Transverse colon (tissue), 4 donors: ENCODE measurements at regions not wholly inside any gene's neighbourhood (a gene's known extent, or its start where the extent isn't known, plus 50 kb on each side); places are given as distances from the start of the nearest gene placed in this dataset.

Experiments used
- CTCF ChIP-seq, 5 experiments: fragments of 200-600 bp in 3 of 5; fragments of 450-650 bp in 2 of 5; sonication (generic) in 3 of 5; IDR thresholded peaks; 1 replicate in 2 of 5; 2 replicates in 3 of 5; pipeline ENCODE4 v1.5.1; 2016 to 2017; ENCODE audit warnings: antibody characterized with exemption in 5 of 5, inconsistent platforms in 3 of 5, mild to moderate bottlenecking in 2 of 5, moderate library complexity in 1 of 5
- EP300 ChIP-seq: sonication (generic); formaldehyde crosslinking; IDR thresholded peaks from one replicate; pipeline ENCODE4 v1.6.1; 2017; ENCODE audit warnings: antibody characterized with exemption, low read depth
- POLR2A ChIP-seq: fragments of 450-650 bp; IDR thresholded peaks from one replicate; pipeline ENCODE4 v1.6.1; 2016; ENCODE audit warnings: antibody characterized with exemption, mild to moderate bottlenecking, moderate library complexity
- POLR2AphosphoS5 ChIP-seq, 3 donors: sonication (generic); formaldehyde crosslinking; IDR thresholded peaks; one replicate each; pipeline ENCODE4 v1.6.1; 2016; ENCODE audit warnings: antibody characterized with exemption in 3 of 3

GRCh38 chr6:8207869-8208191 lies 105.5 kb upstream of the EEF1E1 start:
- TF ChIP-seq CTCF (IDR thresholded peaks at IDR 0.05) = no peak
- no peak for TF ChIP-seq POLR2A
- no peak for TF ChIP-seq POLR2AphosphoS5 (IDR thresholded peaks at IDR 0.05)
- no peak for TF ChIP-seq EP300
